PC-3 (cell line): ENCODE measurements at regions not wholly inside any gene's neighbourhood (a gene's known extent, or its start where the extent isn't known, plus 50 kb on each side); places are given as distances from the start of the nearest gene placed in this dataset.

Source experiments
- ATAC-seq: fragments of 200-7000 bp; cut with Tn5 transposase; 2 replicates; pipeline ENCODE4 v1.9.1; 2020; ENCODE audit warnings: mild to moderate bottlenecking, moderate library complexity
- BruUV-seq: library from RNA; stranded (reverse); fragments of 400-500 nt; replicated peaks from 2 replicates; lab custom pipeline; 2021; lab: Mats Ljungman, UMichigan
- CTCF ChIA-PET: fragments of 300-600 bp; sonication (Branson Sonifier 250); formaldehyde crosslinking; loops from one replicate; lab custom pipeline; 2022; ENCODE audit warnings: antibody characterized with exemption; lab: Charles Lee
- POLR2A ChIA-PET: fragments of 300-600 bp; sonication (Branson Sonifier 250); formaldehyde crosslinking; loops from one replicate; lab custom pipeline; 2022; ENCODE audit warnings: antibody characterized with exemption; ENCODE audit not compliant: unreplicated experiment; lab: Charles Lee
- DNase-seq: peaks from one replicate; pipeline ENCODE4 v3.0.0-alpha.2; 2015
- H2AFZ ChIP-seq: fragments of 300-600 bp; sonication (generic); 2 replicates; pipeline ENCODE4 v1.6.0; 2016; ENCODE audit warnings: antibody characterized with exemption, low read length
- H3F3A ChIP-seq: fragments of 300-600 bp; sonication (generic); one replicate; pipeline ENCODE4 v1.6.0; 2017; ENCODE audit warnings: antibody characterized with exemption, low read length, control low read depth, mild to moderate bottlenecking; ENCODE audit not compliant: unreplicated experiment
- H3K27ac ChIP-seq: fragments of 300-600 bp; sonication (generic); 2 replicates; pipeline ENCODE4 v1.5.1; 2016; ENCODE audit warnings: mild to moderate bottlenecking, low read length
- H3K27me3 ChIP-seq: fragments of 300-600 bp; sonication (generic); 2 replicates; pipeline ENCODE4 v1.6.1; 2016; ENCODE audit warnings: low read length, mixed read lengths
- H3K36me3 ChIP-seq: fragments of 300-600 bp; sonication (generic); 2 replicates; pipeline ENCODE4 v1.6.1; 2016; ENCODE audit warnings: low read depth, mixed run types, low read length, mixed read lengths
- H3K4me1 ChIP-seq: fragments of 300-600 bp; sonication (generic); 2 replicates; pipeline ENCODE4 v1.5.1; 2016; ENCODE audit warnings: low read length; ENCODE audit not compliant: insufficient read depth
- H3K4me2 ChIP-seq: fragments of 300-600 bp; sonication (generic); 2 replicates; pipeline ENCODE4 v1.6.0; 2016; ENCODE audit warnings: low read length
- H3K4me3 ChIP-seq: fragments of 300-600 bp; sonication (generic); 2 replicates; pipeline ENCODE4 v1.5.1; 2016; ENCODE audit warnings: mild to moderate bottlenecking, low read length, mixed read lengths
- H3K79me2 ChIP-seq: fragments of 300-600 bp; sonication (generic); 2 replicates; pipeline ENCODE4 v1.6.1; 2017; ENCODE audit warnings: low read length, mixed read lengths
- H3K9ac ChIP-seq: fragments of 300-600 bp; sonication (generic); 2 replicates; pipeline ENCODE4 v1.6.0; 2016; ENCODE audit warnings: mild to moderate bottlenecking, low read length
- H3K9me2 ChIP-seq: fragments of 300-600 bp; sonication (generic); replicated peaks from 2 replicates; pipeline ENCODE4 v1.6.1; 2016; ENCODE audit warnings: mixed run types, low read length, mixed read lengths
- H3K9me3 ChIP-seq: fragments of 300-600 bp; sonication (generic); 2 replicates; pipeline ENCODE4 v1.6.1; 2016; ENCODE audit warnings: low read length, mixed read lengths
- H4K20me1 ChIP-seq: fragments of 300-600 bp; sonication (generic); 2 replicates; pipeline ENCODE4 v1.6.1; 2016; ENCODE audit warnings: low read length, mixed read lengths
- CTCF ChIP-seq: fragments of 300-600 bp; sonication (generic); conservative IDR thresholded peaks from 2 replicates; pipeline ENCODE4 v1.5.1; 2017; ENCODE audit warnings: antibody characterized with exemption, low read depth, mild to moderate bottlenecking, low read length
- EZH2 ChIP-seq: fragments of 300-600 bp; sonication (generic); IDR thresholded peaks from one replicate; pipeline ENCODE4 v1.6.1; 2017; ENCODE audit warnings: antibody characterized with exemption, mild to moderate bottlenecking, low read length; ENCODE audit not compliant: unreplicated experiment
- EZH2phosphoT487 ChIP-seq: fragments of 300-600 bp; sonication (generic); IDR thresholded peaks from 2 replicates; pipeline ENCODE4 v1.6.1; 2018; ENCODE audit warnings: mild to moderate bottlenecking, antibody characterized with exemption, low read length, borderline replicate concordance
- intact Hi-C: fragments of 100-400 bp; cut with micrococcal nuclease; formaldehyde crosslinking; loops from 2 replicates; pipeline ENCODE4 v1.9.0; 2023

GRCh38 chr4:111689214-111689613, 456.0 kb upstream of the FAM241A start:
- Histone ChIP-seq H4K20me1 (no peaks in the 10 kb centered on the region), H3K36me3 (no peaks in the 10 kb centered on the region), H3K79me2 (no peaks in the 10 kb centered on the region), H3K9ac (no peak overlapping the region), H3K9me2 (no peaks in the 10 kb centered on the region), H3K4me1 (no peaks in the 10 kb centered on the region), H3K4me2 (no peak overlapping the region), H3K27me3 (peaks cover 8% of the 10 kb centered on the region), H3F3A (no peaks in the 10 kb centered on the region), H3K9me3 (no peaks in the 10 kb centered on the region), H2AFZ (no peak overlapping the region), H3K27ac (no peak overlapping the region), H3K4me3 (no peak overlapping the region)
- intact Hi-C loops = no loop called here
- ChIA-PET CTCF (no interaction called here), POLR2A (no interaction called here)
- no peak for DNase-seq
- TF ChIP-seq EZH2 (no peak), CTCF (no peak), EZH2phosphoT487 (no peak)
- no TSS peak for BruUV-seq
- no peak for ATAC-seq

GRCh38 chr4:111689731-111690130, 455.5 kb upstream of the FAM241A start:
- no peaks in the 10 kb centered on the region for H3K9me3 ChIP-seq
- intact Hi-C loops = no loop called here
- no peak overlapping the region for H2AFZ ChIP-seq
- H3F3A ChIP-seq = no peaks in the 10 kb centered on the region
- H4K20me1 ChIP-seq = no peaks in the 10 kb centered on the region
- POLR2A ChIA-PET = no interaction called here
- CTCF ChIA-PET = no interaction called here
- no TSS peak for BruUV-seq
- ATAC-seq = no peak
- H3K9me2 ChIP-seq = no peaks in the 10 kb centered on the region
- H3K4me2 ChIP-seq = no peak overlapping the region
- H3K4me3 ChIP-seq = no peak overlapping the region
- no peak for TF ChIP-seq EZH2
- TF ChIP-seq CTCF = no peak
- TF ChIP-seq EZH2phosphoT487 = no peak
- H3K9ac ChIP-seq = no peak overlapping the region
- no peaks in the 10 kb centered on the region for H3K36me3 ChIP-seq
- no peak overlapping the region for H3K27ac ChIP-seq
- H3K79me2 ChIP-seq = no peaks in the 10 kb centered on the region
- peaks cover 8% of the 10 kb centered on the region for H3K27me3 ChIP-seq
- no peak for DNase-seq
- no peaks in the 10 kb centered on the region for H3K4me1 ChIP-seq

- TF ChIP-seq EZH2 (no peak), CTCF (no peak), EZH2phosphoT487 (no peak)
- DNase-seq (no peak), ATAC-seq (no peak)
- no peaks in the 10 kb centered on the region for H3K9me3 ChIP-seq
- H3K4me2 ChIP-seq = no peak overlapping the region
- no peak overlapping the region for H3K9ac ChIP-seq
- no peaks in the 10 kb centered on the region for H3F3A ChIP-seq
- no peaks in the 10 kb centered on the region for H3K79me2 ChIP-seq
- POLR2A ChIA-PET = no interaction called here
- H3K4me3 ChIP-seq = no peak overlapping the region
- CTCF ChIA-PET = no interaction called here
- peaks cover 5% of the 10 kb centered on the region for H3K27me3 ChIP-seq
- intact Hi-C loops = no loop called here
- no peaks in the 10 kb centered on the region for H3K36me3 ChIP-seq
- H3K4me1 ChIP-seq = no peaks in the 10 kb centered on the region
- no peaks in the 10 kb centered on the region for H3K9me2 ChIP-seq
- no TSS peak for BruUV-seq
- no peaks in the 10 kb centered on the region for H4K20me1 ChIP-seq
- no peak overlapping the region for H2AFZ ChIP-seq
- H3K27ac ChIP-seq = no peak overlapping the region
Measured at GRCh38 chr4:111693758-111694157, 451.5 kb upstream of the FAM241A start.
